DMS 273 (cell line): ENCODE measurements at regions not wholly inside any gene's neighbourhood (a gene's known extent, or its start where the extent isn't known, plus 50 kb on each side); places are given as distances from the start of the nearest gene placed in this dataset.

Experiments used
- DNase-seq: peaks from one replicate; lab custom pipeline; 2025; ENCODE audit not compliant: unreplicated experiment; lab: John Stamatoyannopoulos, UW

- DNase-seq: no peak
Measured at GRCh38 chr4:30783751-30784150, 63.6 kb downstream of the PCDH7 start.

DNA sequence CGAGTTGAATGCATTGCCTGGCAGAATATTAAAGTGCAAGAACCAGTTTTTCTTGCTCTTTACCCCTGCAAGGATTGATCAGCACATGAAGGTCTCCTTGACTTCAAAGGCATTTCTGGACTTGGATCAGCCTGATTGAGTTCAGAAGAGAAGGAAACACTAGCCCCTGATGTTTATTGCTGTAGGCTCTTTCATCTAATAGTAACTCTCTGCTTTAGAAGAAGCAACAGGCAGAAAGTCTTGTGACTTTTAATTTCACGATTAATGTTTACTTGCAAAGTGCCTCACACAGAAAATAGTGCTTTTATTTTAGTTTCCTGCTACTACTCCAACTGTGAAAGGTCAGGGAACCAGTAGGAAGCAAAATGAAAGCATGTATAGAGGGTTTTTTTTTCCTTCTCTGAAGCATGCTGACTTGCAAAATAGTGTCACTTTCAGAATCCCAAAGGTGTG lies 69.1 kb downstream of the PCDH7 start:
- DNase-seq: no peak

DNA sequence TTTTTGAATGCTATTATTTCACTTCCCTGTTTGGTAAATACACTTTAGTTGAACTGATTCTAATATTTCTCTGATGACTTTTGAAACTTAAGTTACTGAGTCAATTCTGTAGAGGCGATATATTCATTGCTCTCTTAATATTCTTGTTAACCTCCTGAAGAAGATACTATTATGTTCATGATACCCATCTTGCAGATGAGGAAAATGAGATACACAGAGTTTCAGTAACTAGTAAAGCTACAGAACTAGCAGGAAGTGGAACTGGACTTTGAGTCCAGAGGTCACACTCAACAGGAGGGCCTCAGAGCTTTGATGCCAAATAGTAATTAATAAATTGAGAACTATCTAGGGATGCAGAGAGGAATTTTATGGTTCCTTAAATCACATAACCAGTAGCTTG lies 70.0 kb downstream of the PCDH7 start:
- no peak for DNase-seq

DNA sequence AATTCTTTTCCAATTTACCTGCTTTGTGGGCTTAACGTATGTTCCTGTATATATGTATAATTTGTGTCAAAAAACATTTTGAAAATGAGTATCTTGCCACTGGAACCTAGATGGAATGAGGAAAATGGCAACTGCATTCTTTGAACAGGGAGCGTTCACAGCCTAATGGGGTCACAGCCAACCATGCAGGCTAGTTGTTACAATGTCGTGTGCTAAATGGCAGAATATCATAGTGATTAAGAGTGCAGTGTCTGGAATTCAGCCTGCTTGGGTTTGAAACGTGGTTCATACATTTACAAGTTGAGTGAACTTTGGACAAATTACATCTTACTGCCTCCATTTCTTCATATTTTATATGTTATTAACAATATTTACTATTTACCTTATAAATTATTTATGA lies 70.8 kb downstream of the PCDH7 start:
- DNase-seq: no peak

- no peak for DNase-seq
Measured at GRCh38 chr4:30792601-30793000, 72.4 kb downstream of the PCDH7 start.

GRCh38 chr4:30801876-30802275 lies 81.7 kb downstream of the PCDH7 start:
- DNase-seq: no peak

GRCh38 chr4:30802622-30803323 lies 82.6 kb downstream of the PCDH7 start:
- no peak for DNase-seq

- no peak for DNase-seq
Measured at GRCh38 chr4:30808276-30808675, 88.1 kb downstream of the PCDH7 start.

DNA sequence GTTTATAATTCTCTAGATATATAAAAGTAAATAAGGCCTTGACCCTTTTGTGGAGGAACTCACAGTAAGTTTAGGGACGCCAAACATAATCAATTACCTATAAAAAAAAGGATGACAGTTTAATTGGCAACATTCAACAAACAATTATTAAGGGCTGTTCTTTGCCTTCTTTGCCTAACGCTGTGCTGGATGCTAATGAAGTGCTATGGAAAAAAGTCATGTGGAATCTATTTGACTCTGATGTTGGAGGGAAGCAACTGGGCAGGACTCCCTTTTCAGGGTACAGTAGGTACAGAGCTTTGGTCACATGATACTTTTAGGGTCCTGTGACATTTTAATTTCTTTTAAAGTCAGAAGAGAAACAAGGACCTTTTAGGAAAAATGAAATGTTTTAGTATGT lies 91.1 kb downstream of the PCDH7 start:
- DNase-seq: no peak

- no peak for DNase-seq
Measured at GRCh38 chr4:30815685-30816084, 95.5 kb downstream of the PCDH7 start.

GRCh38 chr4:30817447-30817846 lies 97.3 kb downstream of the PCDH7 start:
- DNase-seq: no peak

DNA sequence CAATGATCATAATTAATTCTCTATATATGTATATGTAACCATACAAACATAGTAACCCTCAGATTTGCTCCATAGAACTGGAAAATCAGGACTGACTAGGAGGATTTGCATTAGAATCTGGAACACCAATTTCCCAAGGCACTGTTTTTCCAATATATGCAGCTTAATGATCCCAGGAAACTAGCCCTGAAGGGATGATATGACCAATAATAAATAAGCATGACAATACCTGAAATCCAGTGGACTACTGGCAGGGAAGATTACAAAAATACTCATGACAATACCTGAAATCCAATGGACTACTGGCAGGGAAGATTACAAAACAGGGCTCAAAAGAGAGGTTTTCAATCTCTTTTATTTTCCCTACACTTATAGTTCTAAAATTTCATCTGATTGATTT lies 98.4 kb downstream of the PCDH7 start:
- no peak for DNase-seq

- DNase-seq: no peak
Measured at GRCh38 chr4:30821275-30821674, 101.1 kb downstream of the PCDH7 start.

DNA sequence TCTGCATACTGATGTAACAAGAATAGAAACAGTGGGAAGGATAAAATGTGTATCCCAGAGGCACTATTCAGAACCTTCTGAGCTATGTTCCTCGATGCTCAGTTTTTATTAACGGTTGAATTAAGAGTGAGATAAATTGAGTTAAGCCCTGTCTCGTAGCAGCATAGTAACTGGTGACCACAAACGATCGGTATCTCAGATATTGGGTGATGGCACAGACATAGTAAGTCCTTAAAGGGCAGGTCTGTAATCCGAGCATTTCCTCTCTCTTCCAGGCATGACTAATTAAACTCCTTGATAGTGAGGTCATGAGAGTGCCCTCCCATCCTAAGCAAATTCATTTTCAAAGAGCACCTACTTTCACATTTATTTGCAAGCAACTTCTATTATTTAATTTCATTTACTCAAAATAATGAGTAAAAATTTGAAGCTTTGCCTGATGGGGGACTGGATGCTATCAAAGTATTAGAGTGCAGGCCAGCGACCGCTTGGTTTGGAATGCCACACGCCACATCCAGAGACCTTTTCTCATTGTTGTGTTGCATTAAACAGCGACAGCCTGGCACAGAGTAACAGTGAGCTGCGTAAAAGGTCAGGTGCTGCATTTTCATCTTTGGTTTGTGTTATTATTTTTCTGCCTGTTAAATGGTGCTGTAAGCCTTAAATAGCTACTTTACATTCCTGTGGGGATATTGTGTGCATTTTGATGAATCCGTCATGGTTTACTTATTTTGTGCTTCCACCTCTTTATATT lies 101.9 kb downstream of the PCDH7 start:
- DNase-seq: no peak

DNA sequence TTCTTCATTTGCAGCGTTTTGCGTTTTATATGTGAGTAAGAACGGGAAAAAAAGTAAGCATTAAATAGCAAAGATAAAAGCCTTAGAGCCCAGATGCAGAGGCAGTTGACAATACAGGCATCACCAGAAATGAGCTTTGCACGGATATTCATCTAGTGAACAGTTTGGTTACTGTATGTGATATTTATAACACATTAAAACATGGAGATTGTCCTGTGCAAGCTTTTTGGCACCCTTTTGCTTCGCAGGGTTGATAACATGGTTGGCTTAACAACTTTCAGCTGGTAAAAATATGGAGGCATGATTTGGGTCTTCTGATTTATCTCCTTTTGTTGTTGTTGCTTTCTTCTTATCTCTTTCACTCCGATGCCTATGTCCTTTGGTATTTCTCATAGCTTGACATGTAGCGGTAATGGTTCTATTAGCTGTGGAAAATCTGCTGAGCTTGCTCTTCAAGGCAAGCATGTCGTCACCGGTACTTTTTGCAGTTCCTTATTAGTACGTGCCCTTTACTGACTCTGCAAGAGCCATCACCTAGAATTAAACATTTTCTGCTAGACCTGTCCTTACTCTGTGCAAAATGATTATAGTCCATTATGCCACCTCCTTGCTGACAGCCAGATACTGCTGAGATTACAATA lies 102.9 kb downstream of the PCDH7 start:
- DNase-seq: no peak

- DNase-seq: no peak
Measured at GRCh38 chr4:30825008-30825770, 105.0 kb downstream of the PCDH7 start.

DNA sequence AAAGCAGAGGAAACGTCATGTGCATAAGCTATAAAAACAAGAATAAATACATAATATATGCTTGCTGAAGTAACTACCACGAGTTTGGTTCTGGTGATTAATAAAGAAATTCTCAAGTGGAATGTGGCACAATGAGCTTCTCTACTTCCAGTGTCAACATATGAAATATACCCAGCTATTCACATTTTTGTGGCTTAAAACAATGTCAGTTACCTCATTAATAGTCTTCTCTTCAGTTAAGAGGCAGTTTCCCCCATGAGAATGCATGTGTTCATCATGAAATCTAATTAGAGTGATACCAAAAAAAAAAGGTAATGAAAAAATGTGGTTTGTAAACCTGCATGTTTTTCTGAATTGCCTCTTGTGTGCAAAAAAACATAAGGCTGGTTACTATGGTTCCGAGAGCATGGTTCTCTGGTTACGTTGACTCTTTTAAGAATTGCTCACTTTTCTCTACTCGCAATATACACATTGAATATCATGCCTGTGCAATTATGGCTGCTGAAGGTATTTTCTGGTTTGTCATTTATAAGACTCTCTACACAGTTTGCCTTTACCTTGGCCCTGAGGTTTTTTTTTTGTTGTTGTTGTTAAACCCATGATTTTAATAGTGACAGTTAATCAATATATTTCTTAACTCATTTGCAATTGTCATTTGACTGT lies 108.2 kb downstream of the PCDH7 start:
- no peak for DNase-seq

GRCh38 chr4:30832639-30833038 lies 112.5 kb downstream of the PCDH7 start:
- DNase-seq: no peak

GRCh38 chr4:30833206-30833605 lies 113.0 kb downstream of the PCDH7 start:
- no peak for DNase-seq

GRCh38 chr4:30835044-30835443 lies 114.9 kb downstream of the PCDH7 start:
- no peak for DNase-seq

- DNase-seq: no peak
Measured at GRCh38 chr4:30836231-30836630, 116.1 kb downstream of the PCDH7 start.
